BE2C (cell line): ENCODE measurements at regions not wholly inside any gene's neighbourhood (a gene's known extent, or its start where the extent isn't known, plus 50 kb on each side); places are given as distances from the start of the nearest gene placed in this dataset.
"Not testable (repeated sequence)": the region's sequence is repeated elsewhere in the genome, so short reads cannot be mapped to it uniquely, and the experiment has no call there.

Experiments used
- DNase-seq: peaks from one replicate; pipeline ENCODE4 v3.0.0-alpha.2; 2020
- H3K27me3 ChIP-seq: fragments of 250-450 bp; sonication (Bioruptor Pico); 2 replicates; pipeline ENCODE4 v1.5.1; 2020; ENCODE audit warnings: mild to moderate bottlenecking
- H3K36me3 ChIP-seq: fragments of 250-450 bp; sonication (Bioruptor Pico); 2 replicates; pipeline ENCODE4 v1.5.1; 2020; ENCODE audit warnings: mild to moderate bottlenecking
- H3K4me1 ChIP-seq: fragments of 250-450 bp; sonication (Bioruptor Pico); 2 replicates; pipeline ENCODE4 v1.5.1; 2020
- H3K4me3 ChIP-seq: 2 replicates; pipeline ENCODE4 v1.5.1; 2011; ENCODE audit warnings: low read depth, low read length
- H3K9me3 ChIP-seq: fragments of 250-450 bp; sonication (Bioruptor Pico); 2 replicates; pipeline ENCODE4 v1.5.1; 2020
- CTCF ChIP-seq: IDR thresholded peaks from 2 replicates; pipeline ENCODE4 v1.5.1; 2012; ENCODE audit warnings: mild to moderate bottlenecking, low read depth, low read length

DNA sequence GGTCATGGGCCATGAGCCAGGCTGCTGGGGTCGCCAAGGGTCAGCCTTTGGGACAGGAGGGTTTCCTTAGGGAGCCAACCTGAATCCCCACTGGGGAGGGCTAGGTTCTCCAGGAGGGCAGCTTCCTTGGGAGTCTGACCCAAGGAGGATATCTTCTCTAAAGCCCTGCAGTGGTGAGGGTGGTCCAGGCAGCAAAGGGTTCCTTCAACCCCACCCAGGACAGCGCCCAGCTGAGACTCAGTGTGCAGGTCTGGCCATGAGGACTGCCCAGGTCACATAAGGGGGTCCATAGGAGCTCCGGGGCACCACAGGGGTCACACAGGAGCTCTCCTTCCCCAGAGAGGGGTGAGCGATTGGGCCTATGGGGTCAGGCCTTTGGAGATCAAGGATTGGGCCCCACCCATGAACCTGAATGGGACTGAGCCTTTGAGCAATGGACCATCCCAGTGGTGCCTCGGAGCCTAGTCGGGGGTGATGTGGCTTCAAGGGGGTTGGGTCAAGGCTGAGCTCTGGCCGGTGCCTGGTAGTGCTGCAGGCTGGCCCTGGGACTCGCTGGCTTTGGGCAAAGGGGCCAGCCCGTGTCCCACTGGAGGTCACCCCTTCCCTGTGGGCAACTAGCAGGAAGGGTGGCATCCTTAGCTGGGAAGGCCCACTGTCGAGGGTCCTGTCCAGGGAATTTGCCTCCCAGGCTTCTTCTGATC is 216.5 kb downstream of the SNRPN start:
- no peaks in the 10 kb centered on the region for H3K36me3 ChIP-seq
- no peaks in the 10 kb centered on the region for H3K27me3 ChIP-seq
- no peak for TF ChIP-seq CTCF
- no peak overlapping the region for H3K4me3 ChIP-seq
- H3K4me1 ChIP-seq: no peaks in the 10 kb centered on the region
- peaks cover 2% of the 10 kb centered on the region; the same call in 1 of the 2 replicates for H3K9me3 ChIP-seq
- DNase-seq: peak; percentile 4

DNA sequence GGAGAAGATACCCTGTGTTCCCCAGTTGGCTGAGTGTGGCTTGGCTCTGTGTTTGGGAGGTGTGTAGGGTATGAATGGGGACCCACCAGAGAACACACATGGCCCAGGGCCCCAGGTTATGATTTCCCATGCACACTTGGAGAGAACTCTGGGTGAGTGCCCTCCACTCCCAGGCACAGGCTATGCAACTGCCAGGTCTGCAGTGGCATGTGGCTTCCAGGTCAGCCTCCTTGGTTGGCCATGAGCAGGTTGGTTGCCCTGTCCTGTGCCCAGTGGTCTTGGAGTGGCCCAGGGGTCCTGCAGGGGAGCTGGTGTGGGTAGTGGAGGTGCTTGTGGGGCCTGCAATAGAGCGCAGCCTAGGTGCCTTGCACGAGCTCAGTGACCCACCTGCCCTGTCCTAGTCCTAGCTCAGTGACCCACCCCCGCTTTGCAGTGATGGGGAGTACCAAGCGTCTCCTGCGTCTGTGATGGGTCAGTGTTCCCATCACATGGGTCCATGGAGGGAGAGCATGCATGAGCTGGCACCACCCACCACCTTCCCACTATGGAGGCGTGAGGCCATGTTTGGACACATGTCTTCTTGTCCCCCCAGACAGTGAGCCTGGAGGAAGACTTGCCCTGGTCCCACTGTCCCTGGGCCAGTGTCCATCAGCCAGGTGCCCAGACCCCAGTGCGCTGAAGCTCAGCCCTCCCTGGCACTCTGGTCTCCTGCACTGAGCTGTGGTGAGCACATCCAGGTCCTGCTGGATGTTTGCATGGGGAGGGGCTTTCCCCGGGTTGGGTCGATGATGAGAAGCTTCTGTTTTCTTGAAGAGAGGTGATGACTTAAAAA is 217.3 kb downstream of the SNRPN start:
- no peaks in the 10 kb centered on the region for H3K36me3 ChIP-seq
- peaks cover 2% of the 10 kb centered on the region; the same call in 1 of the 2 replicates for H3K9me3 ChIP-seq
- no peaks in the 10 kb centered on the region for H3K27me3 ChIP-seq
- no peak overlapping the region for H3K4me3 ChIP-seq
- DNase-seq: peak; percentile 3
- H3K4me1 ChIP-seq: no peaks in the 10 kb centered on the region
- no peak for TF ChIP-seq CTCF

DNA sequence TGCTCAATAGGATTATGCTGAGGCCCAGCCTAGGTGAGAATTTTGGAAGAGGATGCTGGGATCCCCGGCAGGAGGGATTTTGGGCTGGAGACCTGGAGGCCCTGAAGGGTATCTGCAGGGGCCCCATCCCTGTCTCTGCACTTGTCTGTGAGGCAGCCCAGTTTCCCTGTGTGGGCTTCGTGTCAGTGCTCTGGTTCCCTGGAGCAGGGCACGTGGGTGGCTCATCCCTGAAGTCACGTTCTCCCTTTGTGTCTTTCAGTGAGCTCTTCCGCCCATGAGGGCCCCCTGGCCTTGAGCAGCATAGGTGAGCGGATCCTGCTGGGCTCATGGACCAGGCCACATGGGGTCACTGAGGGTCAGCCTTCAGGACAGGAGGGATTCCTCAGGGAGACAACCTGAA is 217.9 kb downstream of the SNRPN start:
- Histone ChIP-seq H3K4me1 (no peaks in the 10 kb centered on the region), H3K9me3 (peaks cover 2% of the 10 kb centered on the region; the same call in 1 of the 2 replicates), H3K27me3 (no peaks in the 10 kb centered on the region), H3K36me3 (no peaks in the 10 kb centered on the region), H3K4me3 (no peak overlapping the region)
- DNase-seq: peak; percentile 2
- TF ChIP-seq CTCF: no peak

GRCh38 chr15:25173241-25174028 is 218.6 kb downstream of the SNRPN start:
- DNase-seq: no peak
- H3K36me3 ChIP-seq: no peaks in the 10 kb centered on the region
- H3K4me3 ChIP-seq: no peak overlapping the region
- H3K9me3 ChIP-seq: peaks cover 2% of the 10 kb centered on the region; the same call in 1 of the 2 replicates
- no peaks in the 10 kb centered on the region for H3K4me1 ChIP-seq
- TF ChIP-seq CTCF: no peak
- H3K27me3 ChIP-seq: no peaks in the 10 kb centered on the region

GRCh38 chr15:25174149-25174548 is 219.4 kb downstream of the SNRPN start:
- H3K4me3 ChIP-seq, DNase-seq, H3K36me3 ChIP-seq, H3K4me1 ChIP-seq, H3K27me3 ChIP-seq, H3K9me3 ChIP-seq: not testable (repeated sequence)

DNA sequence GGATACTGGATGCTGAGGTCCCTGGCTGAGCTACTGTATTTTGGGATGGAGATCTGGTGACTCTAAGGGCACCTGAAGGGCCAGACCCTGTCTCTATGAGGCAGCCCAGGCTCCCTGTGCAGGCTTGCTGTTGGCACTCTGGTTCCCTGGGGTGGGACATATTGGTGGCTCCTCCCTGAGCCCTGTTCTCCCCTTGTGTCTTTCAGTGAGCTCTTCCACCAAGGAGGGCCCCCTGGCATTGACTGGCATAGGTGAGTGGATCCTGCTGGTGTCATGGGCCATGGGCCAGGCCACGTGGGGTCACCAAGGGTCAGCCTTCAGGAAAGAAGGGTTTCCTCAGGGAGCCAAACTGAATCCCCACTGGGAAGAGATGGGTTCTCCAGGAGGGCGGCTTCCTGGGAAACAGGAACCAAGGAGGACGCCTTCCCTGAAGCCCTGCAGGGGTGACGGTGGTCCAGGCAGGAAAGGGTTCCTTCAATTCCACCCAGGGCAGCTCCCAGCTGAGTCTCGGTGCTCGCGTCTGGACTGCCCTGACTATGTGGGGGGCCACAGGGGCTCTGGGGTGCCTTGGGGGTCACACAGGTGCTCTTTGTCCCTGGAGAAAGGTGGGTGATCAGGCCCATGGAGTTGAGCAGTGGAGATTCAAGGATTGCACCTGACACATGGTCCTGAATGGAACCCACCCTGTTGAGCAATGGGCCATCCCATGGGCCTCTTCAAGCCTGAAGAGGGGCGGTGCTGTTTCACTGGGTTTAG is 220.4 kb downstream of the SNRPN start:
- Histone ChIP-seq H3K27me3 (no peaks in the 10 kb centered on the region), H3K36me3 (no peaks in the 10 kb centered on the region), H3K4me1 (no peaks in the 10 kb centered on the region), H3K9me3 (peaks cover 2% of the 10 kb centered on the region; the same call in 1 of the 2 replicates), H3K4me3 (no peak overlapping the region)
- TF ChIP-seq CTCF: no peak
- peak; percentile 2 for DNase-seq
